GM23248 (cell line): ENCODE measurements at regions not wholly inside any gene's neighbourhood (a gene's known extent, or its start where the extent isn't known, plus 50 kb on each side); places are given as distances from the start of the nearest gene placed in this dataset.
"Not testable (repeated sequence)": the region's sequence is repeated elsewhere in the genome, so short reads cannot be mapped to it uniquely, and the experiment has no call there.

Experiments used
- DNase-seq: peaks from one replicate; pipeline ENCODE4 v3.0.0-alpha.2; 2015
- H2AFZ ChIP-seq: fragments of 200-600 bp; sonication (generic); 2 replicates; pipeline ENCODE4 v1.6.1; 2016; ENCODE audit warnings: antibody characterized with exemption
- H3F3A ChIP-seq: fragments of 200-600 bp; sonication (generic); 2 replicates; pipeline ENCODE4 v1.6.1; 2016; ENCODE audit warnings: mild to moderate bottlenecking, antibody characterized with exemption, mixed run types; ENCODE audit not compliant: insufficient read depth
- H3K27ac ChIP-seq: fragments of 200-600 bp; sonication (generic); 2 replicates; pipeline ENCODE4 v1.5.1; 2016; ENCODE audit warnings: mild to moderate bottlenecking
- H3K27me3 ChIP-seq: fragments of 200-600 bp; sonication (generic); replicated peaks from 2 replicates; pipeline ENCODE4 v1.6.1; 2016; ENCODE audit warnings: mild to moderate bottlenecking; ENCODE audit not compliant: insufficient read depth
- H3K36me3 ChIP-seq: fragments of 200-600 bp; sonication (generic); 2 replicates; pipeline ENCODE4 v1.6.1; 2016; ENCODE audit warnings: low read depth, mild to moderate bottlenecking
- H3K4me1 ChIP-seq: fragments of 200-600 bp; sonication (generic); 2 replicates; pipeline ENCODE4 v1.6.1; 2016; ENCODE audit warnings: mild to moderate bottlenecking; ENCODE audit not compliant: insufficient read depth
- H3K4me2 ChIP-seq: fragments of 200-600 bp; sonication (generic); one replicate; pipeline ENCODE4 v1.6.1; 2016; ENCODE audit warnings: mild to moderate bottlenecking; ENCODE audit not compliant: unreplicated experiment
- H3K4me3 ChIP-seq: fragments of 200-600 bp; sonication (generic); 2 replicates; pipeline ENCODE4 v1.5.1; 2016; ENCODE audit warnings: mild to moderate bottlenecking
- H3K79me2 ChIP-seq: fragments of 200-600 bp; sonication (generic); 2 replicates; pipeline ENCODE4 v1.6.1; 2016; ENCODE audit warnings: mild to moderate bottlenecking; ENCODE audit not compliant: insufficient read depth
- H3K9ac ChIP-seq: fragments of 200-600 bp; sonication (generic); 2 replicates; pipeline ENCODE4 v1.6.1; 2016; ENCODE audit warnings: mild to moderate bottlenecking
- H3K9me2 ChIP-seq: fragments of 200-600 bp; sonication (generic); 2 replicates; pipeline ENCODE4 v1.6.1; 2016; ENCODE audit warnings: mixed run types, mild to moderate bottlenecking, moderate library complexity; ENCODE audit not compliant: insufficient read depth
- H3K9me3 ChIP-seq: fragments of 200-600 bp; sonication (generic); one replicate; pipeline ENCODE4 v1.6.1; 2017; ENCODE audit warnings: low read depth
- H4K20me1 ChIP-seq: fragments of 200-600 bp; sonication (generic); 2 replicates; pipeline ENCODE4 v1.6.0; 2016; ENCODE audit not compliant: insufficient read depth
- EZH2 ChIP-seq: fragments of 200-600 bp; sonication (generic); IDR thresholded peaks from 2 replicates; pipeline ENCODE4 v1.6.1; 2018; ENCODE audit warnings: antibody characterized with exemption, mild to moderate bottlenecking; ENCODE audit not compliant: insufficient read depth, poor library complexity, severe bottlenecking
- EZH2phosphoT487 ChIP-seq: fragments of 200-600 bp; sonication (generic); IDR thresholded peaks from 2 replicates; pipeline ENCODE4 v1.6.1; 2018; ENCODE audit warnings: antibody characterized with exemption, moderate library complexity, mild to moderate bottlenecking, low read depth; ENCODE audit not compliant: insufficient read depth
- WGBS, 2 experiments: methylation state at CpG; one replicate each; pipeline ENCODE4 v1.1.6; 2015 to 2017; ENCODE audit warnings: low lambda C conversion rate in 2 of 2, low coverage in 1 of 2; ENCODE audit errors: missing lambda C conversion rate in 2 of 2; 5-methylcytosine and 5-hydroxymethylcytosine counted together
- in situ Hi-C: fragments of 300-500 bp; cut with MboI; formaldehyde crosslinking; loops from 2 replicates; pipeline ENCODE4 v1.15.0; 2020

- no peaks in the 10 kb centered on the region for H4K20me1 ChIP-seq
- no peaks in the 10 kb centered on the region for H3K36me3 ChIP-seq
- H3K27ac ChIP-seq, result no peak overlapping the region
- H3K4me3 ChIP-seq, result no peak overlapping the region
- H3K9me3 ChIP-seq, result no peaks in the 10 kb centered on the region
- H3K27me3 ChIP-seq, result no peaks in the 10 kb centered on the region
- TF ChIP-seq EZH2phosphoT487 (no peak), EZH2 (no peak)
- no peaks in the 10 kb centered on the region for H3K79me2 ChIP-seq
- no peak overlapping the region; the same call in 1 of the 2 replicates for H2AFZ ChIP-seq
- no peak overlapping the region for H3K9ac ChIP-seq
- no peak overlapping the region for H3K4me2 ChIP-seq
- H3F3A ChIP-seq, result no peaks in the 10 kb centered on the region
- DNase-seq, result no peak
- in situ Hi-C loops, result no loop called here
- H3K4me1 ChIP-seq, result no peaks in the 10 kb centered on the region
- no peaks in the 10 kb centered on the region for H3K9me2 ChIP-seq
- WGBS, 2 experiments, result 10 to 11% methylated on average over 8 of the region's 8 CpGs
Measured at GRCh38 chr10:25820874-25821273, 113.2 kb upstream of the MYO3A start.

- Histone ChIP-seq H4K20me1 (no peaks in the 10 kb centered on the region), H3K27ac (no peak overlapping the region), H3K9me2 (no peaks in the 10 kb centered on the region), H3K27me3 (no peaks in the 10 kb centered on the region), H3K9me3 (no peaks in the 10 kb centered on the region), H2AFZ (no peak overlapping the region), H3K9ac (no peak overlapping the region), H3K4me1 (no peaks in the 10 kb centered on the region), H3K4me3 (no peak overlapping the region), H3F3A (no peaks in the 10 kb centered on the region), H3K36me3 (no peaks in the 10 kb centered on the region), H3K4me2 (no peak overlapping the region), H3K79me2 (no peaks in the 10 kb centered on the region)
- TF ChIP-seq EZH2 (no peak), EZH2phosphoT487 (no peak)
- DNase-seq, result no peak
- in situ Hi-C loops, result no loop called here
- 3% methylated on average over 4 of the region's 4 CpGs for WGBS, 2 experiments
Measured at GRCh38 chr10:25824050-25824449, 110.0 kb upstream of the MYO3A start.

GRCh38 chr10:25828475-25828874, 105.6 kb upstream of the MYO3A start:
- Histone ChIP-seq H2AFZ (no peak overlapping the region), H3K9me3 (no peaks in the 10 kb centered on the region), H3K79me2 (no peaks in the 10 kb centered on the region), H3K9me2 (no peaks in the 10 kb centered on the region), H3K27ac (no peak overlapping the region), H3K9ac (no peak overlapping the region), H4K20me1 (no peaks in the 10 kb centered on the region), H3K27me3 (no peaks in the 10 kb centered on the region), H3F3A (no peaks in the 10 kb centered on the region), H3K4me3 (no peak overlapping the region), H3K4me2 (no peak overlapping the region), H3K4me1 (no peaks in the 10 kb centered on the region), H3K36me3 (no peaks in the 10 kb centered on the region)
- TF ChIP-seq EZH2phosphoT487, result no peak
- no peak for TF ChIP-seq EZH2
- WGBS, 2 experiments, result 23 to 25% methylated on average over 4 of the region's 4 CpGs
- in situ Hi-C loops, result no loop called here
- DNase-seq, result no peak

GRCh38 chr10:25831080-25831479, 102.9 kb upstream of the MYO3A start:
- no peak for DNase-seq
- H3K79me2 ChIP-seq, result no peaks in the 10 kb centered on the region
- H3K9me2 ChIP-seq, result no peaks in the 10 kb centered on the region
- no peak overlapping the region for H3K4me3 ChIP-seq
- TF ChIP-seq EZH2, result no peak
- 0% methylated on average over 1 of the region's 1 CpG for WGBS, 2 experiments
- H2AFZ ChIP-seq, result no peak overlapping the region
- no peaks in the 10 kb centered on the region for H3K27me3 ChIP-seq
- no peak overlapping the region for H3K4me2 ChIP-seq
- no peaks in the 10 kb centered on the region for H3K36me3 ChIP-seq
- no peaks in the 10 kb centered on the region for H3F3A ChIP-seq
- no peak overlapping the region for H3K9ac ChIP-seq
- no peaks in the 10 kb centered on the region for H3K4me1 ChIP-seq
- no peaks in the 10 kb centered on the region for H4K20me1 ChIP-seq
- no peaks in the 10 kb centered on the region for H3K9me3 ChIP-seq
- H3K27ac ChIP-seq, result no peak overlapping the region
- in situ Hi-C loops, result no loop called here

- H3K27me3 ChIP-seq, result no peaks in the 10 kb centered on the region
- no peak overlapping the region for H3K4me3 ChIP-seq
- TF ChIP-seq EZH2 (no peak), EZH2phosphoT487 (no peak)
- H3K36me3 ChIP-seq, result no peaks in the 10 kb centered on the region
- no peaks in the 10 kb centered on the region for H3F3A ChIP-seq
- no peaks in the 10 kb centered on the region for H3K9me3 ChIP-seq
- no peaks in the 10 kb centered on the region for H4K20me1 ChIP-seq
- no peaks in the 10 kb centered on the region for H3K9me2 ChIP-seq
- H3K9ac ChIP-seq, result no peak overlapping the region
- in situ Hi-C loops, result no loop called here
- WGBS, 2 experiments, result 34 to 35% methylated on average over 3 of the region's 3 CpGs
- H3K4me1 ChIP-seq, result no peaks in the 10 kb centered on the region
- no peak overlapping the region for H3K27ac ChIP-seq
- DNase-seq, result no peak
- H2AFZ ChIP-seq, result no peak overlapping the region
- H3K4me2 ChIP-seq, result no peak overlapping the region
- H3K79me2 ChIP-seq, result no peaks in the 10 kb centered on the region
Measured at GRCh38 chr10:25839683-25840082, 94.3 kb upstream of the MYO3A start.

- not testable (repeated sequence) for H3K4me1 ChIP-seq
- WGBS, 2 experiments, result 54 to 62% methylated on average over 3 of the region's 3 CpGs
Measured at GRCh38 chr10:25840875-25841274, 93.2 kb upstream of the MYO3A start.

More at GRCh38 chr10:25840875-25841274, 93.2 kb upstream of the MYO3A start:
- H3K27ac ChIP-seq, H3K4me2 ChIP-seq, H3K36me3 ChIP-seq, in situ Hi-C loops, H3K9me2 ChIP-seq, H3F3A ChIP-seq, H3K27me3 ChIP-seq, H3K79me2 ChIP-seq, H3K4me3 ChIP-seq, H3K9ac ChIP-seq, H3K9me3 ChIP-seq, DNase-seq, H2AFZ ChIP-seq, H4K20me1 ChIP-seq: not testable (repeated sequence)
